ENCODE measurements at regions not wholly inside any gene's neighbourhood (a gene's known extent, or its start where the extent isn't known, plus 50 kb on each side); places are given as distances from the start of the nearest gene placed in this dataset.
A peak's percentile ranks its signal among the peaks of the same experiment; 100 is the strongest.

DNA sequence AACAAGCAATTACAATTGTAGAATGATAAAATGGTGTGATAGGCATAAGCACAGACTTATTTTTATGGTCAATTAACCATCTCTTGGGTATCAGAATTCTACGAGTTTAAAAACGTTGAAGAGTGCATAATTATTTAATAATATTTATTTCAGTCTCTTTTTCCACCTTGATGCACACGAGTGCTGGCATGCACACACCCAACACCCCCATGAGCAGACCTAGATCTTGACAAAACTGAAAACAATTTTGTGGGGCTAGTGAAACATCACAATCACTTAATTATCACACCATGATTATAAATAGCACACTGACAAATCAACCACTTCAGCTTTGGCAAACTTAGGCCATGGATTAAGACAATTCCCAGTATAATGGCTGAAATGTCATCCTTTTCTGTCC lies 61.0 kb upstream of the RFC3 start:
- TF ChIP-seq, protein P1, sequence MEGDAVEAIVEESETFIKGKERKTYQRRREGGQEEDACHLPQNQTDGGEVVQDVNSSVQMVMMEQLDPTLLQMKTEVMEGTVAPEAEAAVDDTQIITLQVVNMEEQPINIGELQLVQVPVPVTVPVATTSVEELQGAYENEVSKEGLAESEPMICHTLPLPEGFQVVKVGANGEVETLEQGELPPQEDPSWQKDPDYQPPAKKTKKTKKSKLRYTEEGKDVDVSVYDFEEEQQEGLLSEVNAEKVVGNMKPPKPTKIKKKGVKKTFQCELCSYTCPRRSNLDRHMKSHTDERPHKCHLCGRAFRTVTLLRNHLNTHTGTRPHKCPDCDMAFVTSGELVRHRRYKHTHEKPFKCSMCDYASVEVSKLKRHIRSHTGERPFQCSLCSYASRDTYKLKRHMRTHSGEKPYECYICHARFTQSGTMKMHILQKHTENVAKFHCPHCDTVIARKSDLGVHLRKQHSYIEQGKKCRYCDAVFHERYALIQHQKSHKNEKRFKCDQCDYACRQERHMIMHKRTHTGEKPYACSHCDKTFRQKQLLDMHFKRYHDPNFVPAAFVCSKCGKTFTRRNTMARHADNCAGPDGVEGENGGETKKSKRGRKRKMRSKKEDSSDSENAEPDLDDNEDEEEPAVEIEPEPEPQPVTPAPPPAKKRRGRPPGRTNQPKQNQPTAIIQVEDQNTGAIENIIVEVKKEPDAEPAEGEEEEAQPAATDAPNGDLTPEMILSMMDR (conservative IDR thresholded peaks at IDR 0.05; ENCODE audit: control insufficient read depth, insufficient read depth, low read depth, low read length): no peak

DNA sequence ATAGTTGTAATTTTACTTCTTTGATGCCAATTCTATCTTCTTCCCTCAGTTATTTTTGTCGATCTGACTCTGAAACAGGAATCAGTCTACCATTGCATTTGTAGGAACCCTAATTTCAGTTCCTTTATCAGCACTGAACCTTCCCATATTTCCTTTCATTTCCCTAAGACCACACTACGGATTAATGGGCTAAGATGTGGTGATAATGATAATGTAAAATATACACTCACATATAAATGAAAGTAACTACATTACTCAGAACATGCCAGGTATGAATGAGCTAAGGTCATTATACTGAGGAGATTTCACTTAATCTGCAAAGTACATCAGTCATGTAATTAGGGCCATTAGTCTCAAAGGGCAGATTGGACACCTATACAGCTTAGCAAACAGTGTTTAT lies 60.2 kb upstream of the RFC3 start:
- TF ChIP-seq, protein P1 (conservative IDR thresholded peaks at IDR 0.05; ENCODE audit: control insufficient read depth, insufficient read depth, low read depth, low read length): no peak
- no peak overlapping the region for H3K4me3 ChIP-seq (ENCODE audit: control insufficient read depth, low read depth, low read length)
- DNase-seq (ENCODE audit: low read depth): no peak

More for the DNA sequence above, 61.0 kb upstream of the RFC3 start:
- no peak for DNase-seq (ENCODE audit: low read depth)
- no peak overlapping the region for H3K4me3 ChIP-seq (ENCODE audit: control insufficient read depth, low read depth, low read length)

DNA sequence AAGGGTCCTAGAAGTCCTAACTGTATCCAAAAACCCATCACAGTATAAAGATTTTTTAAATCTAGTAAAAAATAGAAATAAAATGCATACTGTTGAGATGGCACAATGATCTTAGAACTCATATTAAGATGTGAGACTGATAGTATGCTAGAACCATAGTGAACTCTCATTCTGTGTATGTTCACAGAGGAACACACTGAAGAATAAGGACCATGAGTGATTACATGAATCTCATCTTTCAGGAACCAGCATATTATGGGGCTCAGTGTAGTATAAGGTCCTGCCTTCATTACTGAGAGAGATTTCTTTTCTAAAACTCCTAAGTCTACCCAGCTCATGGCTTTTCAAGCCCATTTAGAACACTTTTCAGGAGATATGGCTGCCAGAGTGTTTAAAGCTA lies 59.8 kb upstream of the RFC3 start:
- TF ChIP-seq, protein P1 (conservative IDR thresholded peaks at IDR 0.05; ENCODE audit: control insufficient read depth, insufficient read depth, low read depth, low read length): no peak
- H3K4me3 ChIP-seq (ENCODE audit: control insufficient read depth, low read depth, low read length): no peak overlapping the region
- DNase-seq (ENCODE audit: low read depth): no peak

DNA sequence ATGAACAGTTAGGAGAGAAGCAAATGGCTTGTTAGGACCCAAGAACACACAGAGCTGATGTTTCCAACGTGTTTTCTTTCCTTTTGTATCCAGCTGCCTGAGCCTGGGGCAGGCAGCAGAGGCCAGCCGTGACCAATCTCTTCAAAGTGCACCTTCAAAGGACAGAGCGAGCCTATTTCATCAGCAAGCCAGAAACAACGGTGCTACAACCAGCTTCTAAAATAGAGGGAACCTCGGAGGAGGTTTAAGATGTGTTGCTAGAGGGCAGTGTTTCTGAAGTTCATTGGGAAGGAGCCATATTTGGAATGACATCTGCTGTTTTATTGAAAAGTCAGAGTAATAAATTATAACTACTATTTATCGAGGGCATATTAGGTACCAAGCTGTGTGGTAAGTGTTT lies 56.2 kb upstream of the RFC3 start:
- no peak overlapping the region for H3K4me3 ChIP-seq (ENCODE audit: control insufficient read depth, low read depth, low read length)
- peak; percentile 11 for DNase-seq (ENCODE audit: low read depth)
- TF ChIP-seq, protein P1 (conservative IDR thresholded peaks at IDR 0.05; ENCODE audit: control insufficient read depth, insufficient read depth, low read depth, low read length): peak; percentile 2

DNA sequence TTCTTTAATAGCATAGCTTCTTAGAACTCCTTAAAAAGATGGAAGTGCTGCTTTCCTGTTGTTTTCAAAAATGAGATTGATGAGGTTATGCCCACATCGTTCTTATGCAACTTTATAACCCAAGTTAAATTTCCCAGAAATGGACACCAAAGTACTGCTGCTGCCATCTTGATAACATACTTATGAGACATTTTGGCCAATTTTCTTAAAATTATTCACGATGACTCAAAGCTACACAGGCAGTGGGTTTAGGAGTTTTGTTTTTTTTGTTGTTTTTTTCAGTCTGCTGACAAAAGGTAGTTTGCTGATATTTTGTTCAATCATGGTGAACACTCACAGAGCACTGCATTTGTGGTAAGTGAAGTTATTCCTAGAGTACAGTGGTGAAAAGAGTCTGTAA lies 54.9 kb upstream of the RFC3 start:
- TF ChIP-seq, protein P1 (conservative IDR thresholded peaks at IDR 0.05; ENCODE audit: control insufficient read depth, insufficient read depth, low read depth, low read length): no peak

DNA sequence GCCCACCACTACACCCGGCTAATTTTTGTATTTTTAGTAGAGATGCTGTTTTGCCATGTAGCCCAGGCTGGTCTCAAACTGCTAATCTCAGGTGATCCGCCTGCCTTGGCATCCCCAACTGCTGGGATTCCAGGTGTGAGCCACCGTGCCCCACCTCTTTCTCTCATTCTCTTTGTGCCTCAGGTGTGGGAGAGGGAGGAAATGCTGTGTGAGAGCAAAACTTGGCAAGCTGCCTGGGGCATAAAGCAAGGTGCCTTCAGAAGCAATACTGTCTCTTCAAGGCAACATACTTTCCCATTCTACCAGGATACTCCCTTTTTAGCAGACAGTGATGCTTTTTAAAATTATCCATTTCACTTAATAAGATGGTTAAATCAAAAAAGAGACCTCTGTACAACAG lies 53.2 kb upstream of the RFC3 start:
- TF ChIP-seq, protein P1 (conservative IDR thresholded peaks at IDR 0.05; ENCODE audit: control insufficient read depth, insufficient read depth, low read depth, low read length): no peak
- H3K4me3 ChIP-seq (ENCODE audit: control insufficient read depth, low read depth, low read length): no peak overlapping the region
- DNase-seq (ENCODE audit: low read depth): no peak

More for the DNA sequence above, 54.9 kb upstream of the RFC3 start:
- H3K4me3 ChIP-seq (ENCODE audit: control insufficient read depth, low read depth, low read length): no peak overlapping the region
- DNase-seq (ENCODE audit: low read depth): peak; percentile 56
